GM23338 (cell line): ENCODE measurements at regions not wholly inside any gene's neighbourhood (a gene's known extent, or its start where the extent isn't known, plus 50 kb on each side); places are given as distances from the start of the nearest gene placed in this dataset.

Experiments
- ATAC-seq: fragments of 200-7000 bp; cut with Tn5 transposase; 3 replicates; pipeline ENCODE4 v1.9.1; 2020
- DNase-seq: peaks from one replicate; pipeline ENCODE4 v3.0.0-alpha.2; 2015; ENCODE audit warnings: low spot score
- H2AFZ ChIP-seq: fragments of 200-600 bp; sonication (generic); 2 replicates; pipeline ENCODE4 v1.8.0; 2016; ENCODE audit warnings: antibody characterized with exemption, mild to moderate bottlenecking, moderate library complexity
- H3F3A ChIP-seq: fragments of 200-600 bp; sonication (generic); replicated peaks from 2 replicates; pipeline ENCODE4 v1.8.0; 2017; ENCODE audit warnings: antibody characterized with exemption, mixed run types, low read depth
- H3K27ac ChIP-seq: fragments of 200-600 bp; sonication (generic); 2 replicates; pipeline ENCODE4 v1.6.1; 2016; ENCODE audit warnings: low read depth
- H3K27me3 ChIP-seq: fragments of 200-600 bp; sonication (generic); 2 replicates; pipeline ENCODE4 v1.8.0; 2016; ENCODE audit warnings: mild to moderate bottlenecking, mixed run types, moderate library complexity; ENCODE audit not compliant: insufficient read depth
- H3K36me3 ChIP-seq: fragments of 200-600 bp; sonication (generic); 2 replicates; pipeline ENCODE4 v1.8.0; 2016; ENCODE audit warnings: mild to moderate bottlenecking; ENCODE audit not compliant: insufficient read depth
- H3K4me1 ChIP-seq: fragments of 200-600 bp; sonication (generic); 2 replicates; pipeline ENCODE4 v1.8.0; 2016; ENCODE audit warnings: mild to moderate bottlenecking, moderate library complexity; ENCODE audit not compliant: insufficient read depth
- H3K4me2 ChIP-seq: fragments of 200-600 bp; sonication (generic); 2 replicates; pipeline ENCODE4 v1.7.1; 2017; ENCODE audit warnings: mixed run types
- H3K4me3 ChIP-seq: fragments of 200-600 bp; sonication (generic); 2 replicates; pipeline ENCODE4 v1.6.1; 2016; ENCODE audit warnings: mixed run types
- H3K79me2 ChIP-seq: fragments of 200-600 bp; sonication (generic); replicated peaks from 2 replicates; pipeline ENCODE4 v1.8.0; 2017; ENCODE audit warnings: mild to moderate bottlenecking; ENCODE audit not compliant: insufficient read depth
- H3K9me2 ChIP-seq: fragments of 200-600 bp; sonication (generic); 2 replicates; pipeline ENCODE4 v1.8.0; 2017; ENCODE audit not compliant: insufficient read depth
- H4K20me1 ChIP-seq: fragments of 200-600 bp; sonication (generic); replicated peaks from 2 replicates; pipeline ENCODE4 v1.8.0; 2017; ENCODE audit warnings: mild to moderate bottlenecking; ENCODE audit not compliant: insufficient read depth
- H3K27ac Mint-ChIP-seq: 2 replicates; pipeline ENCODE4 v1.8.0; 2020; ENCODE audit warnings: inconsistent platforms, mild to moderate bottlenecking, moderate library complexity, mixed read lengths
- H3K27me3 Mint-ChIP-seq: 3 replicates; pipeline ENCODE4 v1.8.0; 2022; ENCODE audit warnings: low read depth, mild to moderate bottlenecking, moderate library complexity, mixed read lengths, inconsistent platforms; ENCODE audit not compliant: insufficient read depth, poor library complexity
- H3K36me3 Mint-ChIP-seq: 3 replicates; pipeline ENCODE4 v1.8.0; 2021; ENCODE audit warnings: low read depth, mild to moderate bottlenecking, inconsistent platforms, moderate library complexity, mixed read lengths
- H3K4me1 Mint-ChIP-seq: 3 replicates; pipeline ENCODE4 v1.8.0; 2020; ENCODE audit warnings: mild to moderate bottlenecking, inconsistent platforms, mixed read lengths
- H3K4me3 Mint-ChIP-seq: 3 replicates; pipeline ENCODE4 v1.8.0; 2021; ENCODE audit warnings: moderate library complexity, mild to moderate bottlenecking, inconsistent platforms, mixed read lengths
- H3K9me3 Mint-ChIP-seq: 3 replicates; pipeline ENCODE4 v1.8.0; 2020; ENCODE audit warnings: moderate library complexity, mild to moderate bottlenecking, inconsistent platforms, mixed read lengths
- CREB1 ChIP-seq: fragments of 250-450 bp; sonication (Bioruptor Pico); IDR thresholded peaks from 2 replicates; pipeline ENCODE4 v1.5.0; 2020; ENCODE audit warnings: low read depth, mild to moderate bottlenecking, moderate library complexity
- EZH2 ChIP-seq: fragments of 200-600 bp; sonication (generic); IDR thresholded peaks from one replicate; pipeline ENCODE4 v1.8.0; 2017; ENCODE audit warnings: antibody characterized with exemption, mild to moderate bottlenecking, low read depth; ENCODE audit not compliant: unreplicated experiment
- EZH2phosphoT487 ChIP-seq: fragments of 200-600 bp; sonication (generic); IDR thresholded peaks from one replicate; pipeline ENCODE4 v1.8.1; 2018; ENCODE audit warnings: antibody characterized with exemption; ENCODE audit not compliant: unreplicated experiment
- NANOG ChIP-seq: IDR thresholded peaks from 2 replicates; pipeline ENCODE4 v1.6.1; 2016; ENCODE audit warnings: antibody characterized with exemption, borderline replicate concordance
- POLR2AphosphoS5 ChIP-seq: IDR thresholded peaks from 2 replicates; pipeline ENCODE4 v1.6.1; 2016; ENCODE audit warnings: antibody characterized with exemption, low read depth
- STAT1 ChIP-seq: IDR thresholded peaks from one replicate; pipeline ENCODE4 v1.6.1; 2016; ENCODE audit warnings: antibody characterized with exemption; ENCODE audit not compliant: unreplicated experiment
- ZNF114 ChIP-seq: fragments of 250-450 bp; sonication (Bioruptor Pico); IDR thresholded peaks from 2 replicates; pipeline ENCODE4 v1.5.0; 2020; ENCODE audit warnings: mild to moderate bottlenecking, moderate library complexity
- ZNF331 ChIP-seq: fragments of 250-450 bp; sonication (Bioruptor Pico); IDR thresholded peaks from 2 replicates; pipeline ENCODE4 v1.5.0; 2020; ENCODE audit warnings: low read depth, mild to moderate bottlenecking, moderate library complexity
- TF ChIP-seq, protein P1 (sequence below): IDR thresholded peaks from 2 replicates; pipeline ENCODE4 v1.6.1; 2016; ENCODE audit warnings: antibody characterized with exemption
- TF ChIP-seq, protein P2 (sequence below): fragments of 250-450 bp; sonication (Bioruptor Pico); IDR thresholded peaks from 2 replicates; pipeline ENCODE4 v1.5.0; 2020; ENCODE audit warnings: mild to moderate bottlenecking, moderate library complexity
- TF ChIP-seq, protein P3 (sequence below), 2 experiments: fragments of 200-600 bp in 1 of 2; sonication (generic) in 1 of 2; conservative IDR thresholded peaks; 2 replicates each; pipeline versions ENCODE4 v1.5.1 to v1.6.1; 2016 to 2017; ENCODE audit warnings: antibody characterized with exemption in 2 of 2, low read depth in 2 of 2, mild to moderate bottlenecking in 2 of 2, moderate library complexity in 1 of 2
- TF ChIP-seq, protein P4 (sequence below): IDR thresholded peaks from one replicate; pipeline ENCODE4 v1.6.1; 2018; ENCODE audit warnings: antibody characterized with exemption; ENCODE audit not compliant: unreplicated experiment

DNA sequence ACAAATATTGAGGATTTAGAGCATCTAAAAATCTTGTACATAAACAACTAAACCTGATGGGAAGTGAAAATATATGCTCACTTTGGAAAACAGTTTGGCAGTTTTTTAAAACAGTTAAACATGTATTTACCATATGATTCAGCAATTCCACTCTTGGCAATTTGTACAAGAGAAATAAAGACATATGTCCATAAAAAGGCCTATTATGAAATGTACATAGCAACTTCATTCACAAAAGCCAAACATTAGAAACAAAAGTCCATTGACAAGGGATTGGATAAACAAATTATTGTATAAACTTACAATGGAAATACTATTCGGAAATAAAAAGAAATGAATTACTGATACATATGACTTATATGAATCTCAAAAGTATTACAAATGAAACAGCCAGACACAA, 196.2 kb upstream of the SLC24A2 start (continued):
- TF ChIP-seq, protein P1, sequence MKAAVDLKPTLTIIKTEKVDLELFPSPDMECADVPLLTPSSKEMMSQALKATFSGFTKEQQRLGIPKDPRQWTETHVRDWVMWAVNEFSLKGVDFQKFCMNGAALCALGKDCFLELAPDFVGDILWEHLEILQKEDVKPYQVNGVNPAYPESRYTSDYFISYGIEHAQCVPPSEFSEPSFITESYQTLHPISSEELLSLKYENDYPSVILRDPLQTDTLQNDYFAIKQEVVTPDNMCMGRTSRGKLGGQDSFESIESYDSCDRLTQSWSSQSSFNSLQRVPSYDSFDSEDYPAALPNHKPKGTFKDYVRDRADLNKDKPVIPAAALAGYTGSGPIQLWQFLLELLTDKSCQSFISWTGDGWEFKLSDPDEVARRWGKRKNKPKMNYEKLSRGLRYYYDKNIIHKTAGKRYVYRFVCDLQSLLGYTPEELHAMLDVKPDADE: no peak

DNA sequence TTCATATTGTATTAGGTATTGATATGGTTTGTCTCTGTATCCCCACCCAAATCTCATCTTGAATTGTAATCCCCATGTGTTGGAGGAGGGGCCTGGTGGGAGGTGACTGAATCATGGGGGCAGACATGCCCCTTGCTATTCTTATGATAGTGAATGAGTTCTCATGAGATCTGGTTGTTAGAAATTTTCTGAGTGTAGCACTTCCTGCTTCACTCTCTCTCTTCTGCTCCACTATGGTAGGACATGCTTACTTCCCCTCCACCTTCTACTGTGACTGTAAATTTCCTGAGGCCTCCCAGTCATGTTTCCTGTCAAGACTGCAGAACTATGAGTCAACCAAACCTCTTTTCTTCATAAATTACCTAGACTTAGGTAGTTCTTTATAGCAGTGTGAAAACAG, 187.4 kb upstream of the SLC24A2 start:
- H3K36me3 Mint-ChIP-seq: no peaks in the 10 kb centered on the region
- H3K27me3 Mint-ChIP-seq: no peaks in the 10 kb centered on the region
- no peaks in the 10 kb centered on the region for H3K9me3 Mint-ChIP-seq
- H3K4me3 Mint-ChIP-seq: no peak overlapping the region
- Histone ChIP-seq H3K36me3 (no peaks in the 10 kb centered on the region), H2AFZ (no peak overlapping the region), H3K4me2 (no peak overlapping the region), H3K9me2 (no peaks in the 10 kb centered on the region), H4K20me1 (no peaks in the 10 kb centered on the region), H3K4me1 (no peaks in the 10 kb centered on the region), H3K4me3 (no peak overlapping the region), H3K27ac (no peak overlapping the region), H3F3A (no peaks in the 10 kb centered on the region), H3K79me2 (no peaks in the 10 kb centered on the region), H3K27me3 (no peaks in the 10 kb centered on the region)
- peaks cover 8% of the 10 kb centered on the region for H3K4me1 Mint-ChIP-seq
- DNase-seq (no peak), ATAC-seq (no peak)
- H3K27ac Mint-ChIP-seq: no peak overlapping the region
- TF ChIP-seq ZNF114 (CRISPR knock-in tag): no peak
- no peak for TF ChIP-seq CREB1
- TF ChIP-seq ZNF331: no peak
- TF ChIP-seq EZH2phosphoT487: no peak
- TF ChIP-seq, protein P2, sequence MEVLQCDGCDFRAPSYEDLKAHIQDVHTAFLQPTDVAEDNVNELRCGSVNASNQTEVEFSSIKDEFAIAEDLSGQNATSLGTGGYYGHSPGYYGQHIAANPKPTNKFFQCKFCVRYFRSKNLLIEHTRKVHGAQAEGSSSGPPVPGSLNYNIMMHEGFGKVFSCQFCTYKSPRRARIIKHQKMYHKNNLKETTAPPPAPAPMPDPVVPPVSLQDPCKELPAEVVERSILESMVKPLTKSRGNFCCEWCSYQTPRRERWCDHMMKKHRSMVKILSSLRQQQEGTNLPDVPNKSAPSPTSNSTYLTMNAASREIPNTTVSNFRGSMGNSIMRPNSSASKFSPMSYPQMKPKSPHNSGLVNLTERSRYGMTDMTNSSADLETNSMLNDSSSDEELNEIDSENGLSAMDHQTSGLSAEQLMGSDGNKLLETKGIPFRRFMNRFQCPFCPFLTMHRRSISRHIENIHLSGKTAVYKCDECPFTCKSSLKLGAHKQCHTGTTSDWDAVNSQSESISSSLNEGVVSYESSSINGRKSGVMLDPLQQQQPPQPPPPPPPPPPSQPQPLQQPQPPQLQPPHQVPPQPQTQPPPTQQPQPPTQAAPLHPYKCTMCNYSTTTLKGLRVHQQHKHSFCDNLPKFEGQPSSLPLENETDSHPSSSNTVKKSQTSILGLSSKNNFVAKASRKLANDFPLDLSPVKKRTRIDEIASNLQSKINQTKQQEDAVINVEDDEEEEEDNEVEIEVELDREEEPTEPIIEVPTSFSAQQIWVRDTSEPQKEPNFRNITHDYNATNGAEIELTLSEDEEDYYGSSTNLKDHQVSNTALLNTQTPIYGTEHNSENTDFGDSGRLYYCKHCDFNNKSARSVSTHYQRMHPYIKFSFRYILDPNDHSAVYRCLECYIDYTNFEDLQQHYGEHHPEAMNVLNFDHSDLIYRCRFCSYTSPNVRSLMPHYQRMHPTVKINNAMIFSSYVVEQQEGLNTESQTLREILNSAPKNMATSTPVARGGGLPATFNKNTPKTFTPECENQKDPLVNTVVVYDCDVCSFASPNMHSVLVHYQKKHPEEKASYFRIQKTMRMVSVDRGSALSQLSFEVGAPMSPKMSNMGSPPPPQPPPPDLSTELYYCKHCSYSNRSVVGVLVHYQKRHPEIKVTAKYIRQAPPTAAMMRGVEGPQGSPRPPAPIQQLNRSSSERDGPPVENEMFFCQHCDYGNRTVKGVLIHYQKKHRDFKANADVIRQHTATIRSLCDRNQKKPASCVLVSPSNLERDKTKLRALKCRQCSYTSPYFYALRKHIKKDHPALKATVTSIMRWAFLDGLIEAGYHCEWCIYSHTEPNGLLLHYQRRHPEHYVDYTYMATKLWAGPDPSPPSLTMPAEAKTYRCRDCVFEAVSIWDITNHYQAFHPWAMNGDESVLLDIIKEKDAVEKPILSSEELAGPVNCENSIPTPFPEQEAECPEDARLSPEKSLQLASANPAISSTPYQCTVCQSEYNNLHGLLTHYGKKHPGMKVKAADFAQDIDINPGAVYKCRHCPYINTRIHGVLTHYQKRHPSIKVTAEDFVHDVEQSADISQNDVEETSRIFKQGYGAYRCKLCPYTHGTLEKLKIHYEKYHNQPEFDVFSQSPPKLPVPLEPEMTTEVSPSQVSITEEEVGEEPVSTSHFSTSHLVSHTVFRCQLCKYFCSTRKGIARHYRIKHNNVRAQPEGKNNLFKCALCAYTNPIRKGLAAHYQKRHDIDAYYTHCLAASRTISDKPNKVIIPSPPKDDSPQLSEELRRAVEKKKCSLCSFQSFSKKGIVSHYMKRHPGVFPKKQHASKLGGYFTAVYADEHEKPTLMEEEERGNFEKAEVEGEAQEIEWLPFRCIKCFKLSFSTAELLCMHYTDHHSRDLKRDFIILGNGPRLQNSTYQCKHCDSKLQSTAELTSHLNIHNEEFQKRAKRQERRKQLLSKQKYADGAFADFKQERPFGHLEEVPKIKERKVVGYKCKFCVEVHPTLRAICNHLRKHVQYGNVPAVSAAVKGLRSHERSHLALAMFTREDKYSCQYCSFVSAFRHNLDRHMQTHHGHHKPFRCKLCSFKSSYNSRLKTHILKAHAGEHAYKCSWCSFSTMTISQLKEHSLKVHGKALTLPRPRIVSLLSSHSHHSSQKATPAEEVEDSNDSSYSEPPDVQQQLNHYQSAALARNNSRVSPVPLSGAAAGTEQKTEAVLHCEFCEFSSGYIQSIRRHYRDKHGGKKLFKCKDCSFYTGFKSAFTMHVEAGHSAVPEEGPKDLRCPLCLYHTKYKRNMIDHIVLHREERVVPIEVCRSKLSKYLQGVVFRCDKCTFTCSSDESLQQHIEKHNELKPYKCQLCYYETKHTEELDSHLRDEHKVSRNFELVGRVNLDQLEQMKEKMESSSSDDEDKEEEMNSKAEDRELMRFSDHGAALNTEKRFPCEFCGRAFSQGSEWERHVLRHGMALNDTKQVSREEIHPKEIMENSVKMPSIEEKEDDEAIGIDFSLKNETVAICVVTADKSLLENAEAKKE: no peak
- TF ChIP-seq, protein P3, sequence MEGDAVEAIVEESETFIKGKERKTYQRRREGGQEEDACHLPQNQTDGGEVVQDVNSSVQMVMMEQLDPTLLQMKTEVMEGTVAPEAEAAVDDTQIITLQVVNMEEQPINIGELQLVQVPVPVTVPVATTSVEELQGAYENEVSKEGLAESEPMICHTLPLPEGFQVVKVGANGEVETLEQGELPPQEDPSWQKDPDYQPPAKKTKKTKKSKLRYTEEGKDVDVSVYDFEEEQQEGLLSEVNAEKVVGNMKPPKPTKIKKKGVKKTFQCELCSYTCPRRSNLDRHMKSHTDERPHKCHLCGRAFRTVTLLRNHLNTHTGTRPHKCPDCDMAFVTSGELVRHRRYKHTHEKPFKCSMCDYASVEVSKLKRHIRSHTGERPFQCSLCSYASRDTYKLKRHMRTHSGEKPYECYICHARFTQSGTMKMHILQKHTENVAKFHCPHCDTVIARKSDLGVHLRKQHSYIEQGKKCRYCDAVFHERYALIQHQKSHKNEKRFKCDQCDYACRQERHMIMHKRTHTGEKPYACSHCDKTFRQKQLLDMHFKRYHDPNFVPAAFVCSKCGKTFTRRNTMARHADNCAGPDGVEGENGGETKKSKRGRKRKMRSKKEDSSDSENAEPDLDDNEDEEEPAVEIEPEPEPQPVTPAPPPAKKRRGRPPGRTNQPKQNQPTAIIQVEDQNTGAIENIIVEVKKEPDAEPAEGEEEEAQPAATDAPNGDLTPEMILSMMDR (conservative IDR thresholded peaks at IDR 0.05; ENCODE audit: low read depth in 2 of 2): no peak
- no peak for TF ChIP-seq EZH2
- TF ChIP-seq POLR2AphosphoS5: no peak
- TF ChIP-seq NANOG: no peak
- TF ChIP-seq STAT1: no peak
- TF ChIP-seq, protein P1: no peak
- TF ChIP-seq, protein P4, sequence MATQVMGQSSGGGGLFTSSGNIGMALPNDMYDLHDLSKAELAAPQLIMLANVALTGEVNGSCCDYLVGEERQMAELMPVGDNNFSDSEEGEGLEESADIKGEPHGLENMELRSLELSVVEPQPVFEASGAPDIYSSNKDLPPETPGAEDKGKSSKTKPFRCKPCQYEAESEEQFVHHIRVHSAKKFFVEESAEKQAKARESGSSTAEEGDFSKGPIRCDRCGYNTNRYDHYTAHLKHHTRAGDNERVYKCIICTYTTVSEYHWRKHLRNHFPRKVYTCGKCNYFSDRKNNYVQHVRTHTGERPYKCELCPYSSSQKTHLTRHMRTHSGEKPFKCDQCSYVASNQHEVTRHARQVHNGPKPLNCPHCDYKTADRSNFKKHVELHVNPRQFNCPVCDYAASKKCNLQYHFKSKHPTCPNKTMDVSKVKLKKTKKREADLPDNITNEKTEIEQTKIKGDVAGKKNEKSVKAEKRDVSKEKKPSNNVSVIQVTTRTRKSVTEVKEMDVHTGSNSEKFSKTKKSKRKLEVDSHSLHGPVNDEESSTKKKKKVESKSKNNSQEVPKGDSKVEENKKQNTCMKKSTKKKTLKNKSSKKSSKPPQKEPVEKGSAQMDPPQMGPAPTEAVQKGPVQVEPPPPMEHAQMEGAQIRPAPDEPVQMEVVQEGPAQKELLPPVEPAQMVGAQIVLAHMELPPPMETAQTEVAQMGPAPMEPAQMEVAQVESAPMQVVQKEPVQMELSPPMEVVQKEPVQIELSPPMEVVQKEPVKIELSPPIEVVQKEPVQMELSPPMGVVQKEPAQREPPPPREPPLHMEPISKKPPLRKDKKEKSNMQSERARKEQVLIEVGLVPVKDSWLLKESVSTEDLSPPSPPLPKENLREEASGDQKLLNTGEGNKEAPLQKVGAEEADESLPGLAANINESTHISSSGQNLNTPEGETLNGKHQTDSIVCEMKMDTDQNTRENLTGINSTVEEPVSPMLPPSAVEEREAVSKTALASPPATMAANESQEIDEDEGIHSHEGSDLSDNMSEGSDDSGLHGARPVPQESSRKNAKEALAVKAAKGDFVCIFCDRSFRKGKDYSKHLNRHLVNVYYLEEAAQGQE: no peak
